Type B pancreatic cell (in vitro differentiated cells): ENCODE measurements at regions not wholly inside any gene's neighbourhood (a gene's known extent, or its start where the extent isn't known, plus 50 kb on each side); places are given as distances from the start of the nearest gene placed in this dataset.

Experiments used
- DNase-seq: peaks from one replicate; pipeline ENCODE4 v3.0.0; 2021; ENCODE audit warnings: mixed read lengths; ENCODE audit not compliant: unreplicated experiment; ENCODE audit errors: extremely low spot score
- H3K27ac Mint-ChIP-seq: 2 replicates; pipeline ENCODE4 v1.8.0; 2021; ENCODE audit warnings: mild to moderate bottlenecking, mixed read lengths
- H3K27me3 Mint-ChIP-seq: 2 replicates; pipeline ENCODE4 v1.8.0; 2021; ENCODE audit warnings: mixed read lengths
- H3K36me3 Mint-ChIP-seq: 2 replicates; pipeline ENCODE4 v1.8.0; 2021; ENCODE audit warnings: mixed read lengths
- H3K4me1 Mint-ChIP-seq: one replicate; pipeline ENCODE4 v1.8.0; 2021; ENCODE audit warnings: mixed read lengths; ENCODE audit not compliant: unreplicated experiment
- H3K4me3 Mint-ChIP-seq: 2 replicates; pipeline ENCODE4 v1.8.0; 2021; ENCODE audit warnings: mild to moderate bottlenecking, mixed read lengths
- H3K9me3 Mint-ChIP-seq: 2 replicates; pipeline ENCODE4 v1.8.0; 2021; ENCODE audit warnings: mixed read lengths
- TF ChIP-seq, protein P1 (sequence below): fragments of 200-600 bp; sonication (generic); conservative IDR thresholded peaks from 2 replicates; pipeline ENCODE4 v1.5.0; 2021; ENCODE audit warnings: antibody characterized with exemption, mild to moderate bottlenecking

DNA sequence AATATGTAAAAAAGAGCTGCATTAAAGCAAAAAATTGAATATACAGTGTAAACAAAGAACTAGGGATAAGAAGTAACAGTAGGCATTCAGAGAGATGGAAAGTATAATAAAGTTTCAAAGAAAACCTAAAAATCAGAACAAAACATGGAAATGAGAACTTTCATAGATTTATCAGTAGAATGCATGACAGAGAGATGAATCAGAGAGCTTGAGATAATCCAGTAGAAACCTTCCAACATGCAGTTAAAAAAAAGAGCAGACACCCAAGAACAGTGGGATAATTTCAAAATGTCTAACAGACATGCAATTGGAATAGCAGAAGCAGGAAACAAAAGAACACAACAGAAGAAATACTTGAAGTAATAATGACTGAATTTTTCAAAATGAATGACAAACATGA is 1384.2 kb downstream of the CDH11 start:
- DNase-seq: no peak
- Mint-ChIP-seq H3K4me3 (no peak overlapping the region), H3K27ac (no peak overlapping the region), H3K4me1 (no peaks in the 10 kb centered on the region), H3K27me3 (no peaks in the 10 kb centered on the region), H3K36me3 (no peaks in the 10 kb centered on the region), H3K9me3 (no peaks in the 10 kb centered on the region)
- TF ChIP-seq, protein P1, sequence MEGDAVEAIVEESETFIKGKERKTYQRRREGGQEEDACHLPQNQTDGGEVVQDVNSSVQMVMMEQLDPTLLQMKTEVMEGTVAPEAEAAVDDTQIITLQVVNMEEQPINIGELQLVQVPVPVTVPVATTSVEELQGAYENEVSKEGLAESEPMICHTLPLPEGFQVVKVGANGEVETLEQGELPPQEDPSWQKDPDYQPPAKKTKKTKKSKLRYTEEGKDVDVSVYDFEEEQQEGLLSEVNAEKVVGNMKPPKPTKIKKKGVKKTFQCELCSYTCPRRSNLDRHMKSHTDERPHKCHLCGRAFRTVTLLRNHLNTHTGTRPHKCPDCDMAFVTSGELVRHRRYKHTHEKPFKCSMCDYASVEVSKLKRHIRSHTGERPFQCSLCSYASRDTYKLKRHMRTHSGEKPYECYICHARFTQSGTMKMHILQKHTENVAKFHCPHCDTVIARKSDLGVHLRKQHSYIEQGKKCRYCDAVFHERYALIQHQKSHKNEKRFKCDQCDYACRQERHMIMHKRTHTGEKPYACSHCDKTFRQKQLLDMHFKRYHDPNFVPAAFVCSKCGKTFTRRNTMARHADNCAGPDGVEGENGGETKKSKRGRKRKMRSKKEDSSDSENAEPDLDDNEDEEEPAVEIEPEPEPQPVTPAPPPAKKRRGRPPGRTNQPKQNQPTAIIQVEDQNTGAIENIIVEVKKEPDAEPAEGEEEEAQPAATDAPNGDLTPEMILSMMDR: no peak

DNA sequence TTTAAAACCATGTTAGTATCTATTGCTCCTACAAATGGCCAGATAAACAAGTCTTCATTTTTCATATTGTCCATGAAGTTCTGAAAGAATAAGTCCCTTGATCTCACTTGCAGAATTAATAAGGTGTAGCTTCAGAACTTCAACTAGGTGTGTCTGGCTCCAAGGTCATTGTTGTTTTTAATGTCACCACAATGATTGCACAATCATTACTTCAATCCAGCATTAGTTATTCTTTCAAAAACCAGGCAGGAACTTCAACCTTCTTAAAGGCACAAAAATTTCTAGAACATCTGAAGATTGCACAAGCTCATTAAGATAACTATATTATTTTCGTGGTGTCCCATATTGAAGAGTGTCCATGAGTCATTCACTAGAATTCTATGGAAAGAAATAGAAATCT is 1386.4 kb downstream of the CDH11 start:
- Mint-ChIP-seq H3K36me3 (no peaks in the 10 kb centered on the region), H3K4me3 (no peak overlapping the region), H3K9me3 (no peaks in the 10 kb centered on the region), H3K27me3 (no peaks in the 10 kb centered on the region), H3K4me1 (no peaks in the 10 kb centered on the region), H3K27ac (no peak overlapping the region)
- no peak for DNase-seq
- TF ChIP-seq, protein P1: no peak

DNA sequence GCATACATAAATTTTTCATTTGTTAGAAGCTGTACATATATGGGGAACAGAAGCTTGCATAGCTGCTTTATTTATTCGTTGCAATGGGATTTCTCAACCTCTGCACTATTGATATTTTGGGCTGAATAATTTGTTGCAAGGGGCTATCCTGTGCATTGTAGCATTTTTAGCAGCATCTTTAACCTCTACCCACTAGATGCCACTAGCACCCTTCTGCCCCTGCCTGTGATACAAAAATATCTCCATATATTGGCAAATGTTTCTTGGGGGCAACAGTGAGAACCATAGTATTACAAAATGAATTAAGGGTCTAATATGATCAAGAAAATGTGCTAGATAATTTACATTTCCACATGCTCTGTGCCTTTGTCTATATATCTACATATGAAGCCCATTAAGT is 1401.0 kb downstream of the CDH11 start:
- no peaks in the 10 kb centered on the region for H3K9me3 Mint-ChIP-seq
- no peaks in the 10 kb centered on the region for H3K36me3 Mint-ChIP-seq
- no peak overlapping the region for H3K4me3 Mint-ChIP-seq
- H3K4me1 Mint-ChIP-seq: no peaks in the 10 kb centered on the region
- TF ChIP-seq, protein P1: peak; percentile 50
- DNase-seq: no peak
- H3K27me3 Mint-ChIP-seq: no peaks in the 10 kb centered on the region
- H3K27ac Mint-ChIP-seq: no peak overlapping the region

DNA sequence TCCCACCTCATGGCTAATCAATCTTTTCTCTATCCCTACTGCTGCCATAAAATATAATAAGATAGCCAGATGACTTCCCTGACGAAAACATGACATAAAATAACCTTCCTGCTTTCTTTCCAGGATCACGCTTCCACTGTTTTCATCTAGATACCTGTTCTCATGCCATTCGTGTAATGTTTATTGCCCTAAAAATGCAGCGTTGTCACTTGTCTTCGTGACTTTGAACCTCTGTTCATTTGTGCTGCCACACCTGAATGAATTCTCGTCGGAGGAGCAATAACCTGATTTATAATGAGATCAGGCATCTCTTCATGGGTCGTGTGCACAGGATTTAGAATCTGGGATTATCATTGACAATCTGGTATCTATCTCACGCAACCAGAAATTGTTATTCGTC is 1401.9 kb downstream of the CDH11 start:
- Mint-ChIP-seq H3K27me3 (no peaks in the 10 kb centered on the region), H3K27ac (no peak overlapping the region), H3K4me3 (no peak overlapping the region), H3K9me3 (no peaks in the 10 kb centered on the region), H3K4me1 (no peaks in the 10 kb centered on the region), H3K36me3 (no peaks in the 10 kb centered on the region)
- TF ChIP-seq, protein P1: no peak
- no peak for DNase-seq

DNA sequence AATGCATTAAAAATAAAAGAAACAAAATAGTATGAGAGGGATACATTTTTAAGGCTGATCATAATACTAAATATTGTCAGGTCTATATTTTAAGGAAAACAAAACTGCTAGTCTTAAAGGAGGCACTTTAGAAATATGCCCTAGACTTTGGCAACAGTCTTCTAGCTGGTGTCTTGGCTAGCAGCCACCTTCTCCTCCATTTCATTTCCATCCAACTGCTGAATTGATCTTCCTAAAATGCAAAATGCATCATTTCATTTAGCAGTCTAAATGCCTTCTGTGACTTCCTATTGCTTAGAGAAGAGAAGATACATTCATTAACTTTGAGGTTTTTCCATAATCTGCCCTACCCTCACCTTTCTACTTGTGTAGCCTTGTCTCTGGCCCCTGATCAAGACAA is 1404.1 kb downstream of the CDH11 start:
- H3K36me3 Mint-ChIP-seq: no peaks in the 10 kb centered on the region
- H3K4me1 Mint-ChIP-seq: no peaks in the 10 kb centered on the region
- H3K9me3 Mint-ChIP-seq: no peaks in the 10 kb centered on the region
- TF ChIP-seq, protein P1: no peak
- no peak for DNase-seq
- no peak overlapping the region for H3K27ac Mint-ChIP-seq
- no peak overlapping the region for H3K4me3 Mint-ChIP-seq
- no peaks in the 10 kb centered on the region for H3K27me3 Mint-ChIP-seq

DNA sequence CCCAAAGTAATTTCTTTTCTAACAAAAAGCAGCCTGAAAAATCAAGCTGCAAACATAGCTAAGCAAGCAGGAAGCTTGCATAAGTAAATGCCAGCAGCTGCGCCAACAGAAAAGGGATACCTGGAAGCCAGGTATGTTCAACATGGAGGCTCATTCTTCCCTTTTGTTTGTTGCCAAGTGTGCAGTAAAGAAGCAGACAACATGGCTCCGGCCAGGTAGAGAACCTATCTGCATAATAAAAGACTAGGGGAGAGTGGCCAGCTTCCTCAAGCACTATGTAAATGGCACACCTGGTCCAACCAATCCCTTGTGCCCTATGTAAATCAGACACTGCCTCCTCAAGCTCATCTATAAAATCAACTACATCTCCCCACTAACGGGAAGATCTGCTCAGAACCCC is 1407.0 kb downstream of the CDH11 start:
- DNase-seq: no peak
- Mint-ChIP-seq H3K27ac (no peak overlapping the region), H3K27me3 (no peaks in the 10 kb centered on the region), H3K36me3 (no peaks in the 10 kb centered on the region), H3K9me3 (no peaks in the 10 kb centered on the region), H3K4me1 (no peaks in the 10 kb centered on the region), H3K4me3 (no peak overlapping the region)
- TF ChIP-seq, protein P1: no peak
